ENCODE measurements at regions not wholly inside any gene's neighbourhood (a gene's known extent, or its start where the extent isn't known, plus 50 kb on each side); places are given as distances from the start of the nearest gene placed in this dataset.

DNA sequence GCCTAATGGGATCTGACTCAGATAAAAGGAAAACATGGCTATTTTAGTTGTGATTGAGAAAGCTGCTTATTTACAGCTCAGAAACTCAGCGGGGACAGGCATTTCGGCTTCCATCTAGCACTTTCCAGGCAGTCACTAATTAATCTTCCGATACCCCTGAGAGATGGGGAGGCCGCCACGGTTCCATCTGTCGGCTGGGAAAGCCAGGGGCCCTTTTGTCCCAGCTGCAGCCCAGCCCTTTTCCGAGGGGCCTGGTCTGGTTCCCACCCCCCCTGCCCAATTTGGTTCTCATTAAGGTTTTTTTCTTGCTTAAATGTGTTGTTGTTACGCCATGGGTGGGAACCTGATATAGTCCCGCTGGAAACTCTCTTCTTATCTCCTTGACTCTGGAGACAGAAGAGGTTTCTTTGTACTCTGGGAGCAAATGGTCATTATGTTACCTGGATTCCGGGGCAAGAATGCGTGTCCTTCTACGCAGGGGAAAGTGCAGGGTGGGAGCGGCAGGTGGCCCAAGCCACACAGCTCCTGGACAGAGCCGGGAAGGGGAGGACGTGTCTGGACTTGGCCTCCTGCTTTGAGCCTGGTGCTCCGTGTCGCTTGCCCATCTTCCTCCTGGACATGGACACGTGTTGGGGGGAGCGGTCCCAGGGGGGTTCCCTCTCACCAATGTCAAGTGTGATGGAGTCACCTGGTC lies 50.9 kb upstream of the GSE1 start:
- TF ChIP-seq, protein P1, sequence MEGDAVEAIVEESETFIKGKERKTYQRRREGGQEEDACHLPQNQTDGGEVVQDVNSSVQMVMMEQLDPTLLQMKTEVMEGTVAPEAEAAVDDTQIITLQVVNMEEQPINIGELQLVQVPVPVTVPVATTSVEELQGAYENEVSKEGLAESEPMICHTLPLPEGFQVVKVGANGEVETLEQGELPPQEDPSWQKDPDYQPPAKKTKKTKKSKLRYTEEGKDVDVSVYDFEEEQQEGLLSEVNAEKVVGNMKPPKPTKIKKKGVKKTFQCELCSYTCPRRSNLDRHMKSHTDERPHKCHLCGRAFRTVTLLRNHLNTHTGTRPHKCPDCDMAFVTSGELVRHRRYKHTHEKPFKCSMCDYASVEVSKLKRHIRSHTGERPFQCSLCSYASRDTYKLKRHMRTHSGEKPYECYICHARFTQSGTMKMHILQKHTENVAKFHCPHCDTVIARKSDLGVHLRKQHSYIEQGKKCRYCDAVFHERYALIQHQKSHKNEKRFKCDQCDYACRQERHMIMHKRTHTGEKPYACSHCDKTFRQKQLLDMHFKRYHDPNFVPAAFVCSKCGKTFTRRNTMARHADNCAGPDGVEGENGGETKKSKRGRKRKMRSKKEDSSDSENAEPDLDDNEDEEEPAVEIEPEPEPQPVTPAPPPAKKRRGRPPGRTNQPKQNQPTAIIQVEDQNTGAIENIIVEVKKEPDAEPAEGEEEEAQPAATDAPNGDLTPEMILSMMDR (IDR thresholded peaks at IDR 0.05) = no peak
- no peak for TF ChIP-seq POLR2A (IDR thresholded peaks at IDR 0.05)

Data from heart left ventricle (tissue), 13 donors.